GM18498 (cell line): ENCODE measurements at regions not wholly inside any gene's neighbourhood (a gene's known extent, or its start where the extent isn't known, plus 50 kb on each side); places are given as distances from the start of the nearest gene placed in this dataset.
"Not testable (repeated sequence)": the region's sequence is repeated elsewhere in the genome, so short reads cannot be mapped to it uniquely, and the experiment has no call there.

Experiments
- ATAC-seq: cut with Tn5 transposase; IDR thresholded peaks from one replicate; pipeline ENCODE4 v1.9.1; 2021; ENCODE audit warnings: mild to moderate bottlenecking, moderate library complexity; ENCODE audit not compliant: unreplicated experiment

GRCh38 chr13:80894917-80895316 is 554.0 kb upstream of the SPRY2 start:
- no peak for ATAC-seq

- no peak for ATAC-seq
Observed at GRCh38 chr13:80889829-80890228, 548.9 kb upstream of the SPRY2 start.

GRCh38 chr13:80888390-80888789 is 547.5 kb upstream of the SPRY2 start:
- ATAC-seq, result no peak

- ATAC-seq, result no peak
Observed at GRCh38 chr13:80884056-80884785, 543.3 kb upstream of the SPRY2 start.

- ATAC-seq, result no peak
Observed at GRCh38 chr13:80883545-80883944, 542.6 kb upstream of the SPRY2 start.

GRCh38 chr13:80881942-80882445 is 541.1 kb upstream of the SPRY2 start:
- no peak for ATAC-seq

GRCh38 chr13:80881495-80881894 is 540.6 kb upstream of the SPRY2 start:
- ATAC-seq, result no peak

GRCh38 chr13:80881034-80881433 is 540.1 kb upstream of the SPRY2 start:
- no peak for ATAC-seq

- no peak for ATAC-seq
Observed at GRCh38 chr13:80877944-80878241, 537.0 kb upstream of the SPRY2 start.

GRCh38 chr13:80877209-80877943 is 536.5 kb upstream of the SPRY2 start:
- ATAC-seq, result no peak

- ATAC-seq, result peak; percentile 96
Observed at GRCh38 chr13:80873589-80873988, 532.7 kb upstream of the SPRY2 start.

GRCh38 chr13:80871971-80872370 is 531.0 kb upstream of the SPRY2 start:
- ATAC-seq, result not testable (repeated sequence)

GRCh38 chr13:80871481-80871880 is 530.6 kb upstream of the SPRY2 start:
- ATAC-seq, result no peak

- no peak for ATAC-seq
Observed at GRCh38 chr13:80870186-80870585, 529.3 kb upstream of the SPRY2 start.

GRCh38 chr13:80866921-80867320 is 526.0 kb upstream of the SPRY2 start:
- ATAC-seq, result no peak

GRCh38 chr13:80865329-80865728 is 524.4 kb upstream of the SPRY2 start:
- ATAC-seq, result no peak

GRCh38 chr13:80862456-80862855 is 521.5 kb upstream of the SPRY2 start:
- no peak for ATAC-seq

GRCh38 chr13:80860845-80861244 is 519.9 kb upstream of the SPRY2 start:
- no peak for ATAC-seq

- no peak for ATAC-seq
Observed at GRCh38 chr13:80858131-80858530, 517.2 kb upstream of the SPRY2 start.

GRCh38 chr13:80857321-80857720 is 516.4 kb upstream of the SPRY2 start:
- ATAC-seq, result no peak

GRCh38 chr13:80850771-80851170 is 509.8 kb upstream of the SPRY2 start:
- ATAC-seq, result no peak

- no peak for ATAC-seq
Observed at GRCh38 chr13:80844164-80844563, 503.2 kb upstream of the SPRY2 start.
